ENCODE measurements at regions not wholly inside any gene's neighbourhood (a gene's known extent, or its start where the extent isn't known, plus 50 kb on each side); places are given as distances from the start of the nearest gene placed in this dataset.
A peak's percentile ranks its signal among the peaks of the same experiment; 100 is the strongest.

DNA sequence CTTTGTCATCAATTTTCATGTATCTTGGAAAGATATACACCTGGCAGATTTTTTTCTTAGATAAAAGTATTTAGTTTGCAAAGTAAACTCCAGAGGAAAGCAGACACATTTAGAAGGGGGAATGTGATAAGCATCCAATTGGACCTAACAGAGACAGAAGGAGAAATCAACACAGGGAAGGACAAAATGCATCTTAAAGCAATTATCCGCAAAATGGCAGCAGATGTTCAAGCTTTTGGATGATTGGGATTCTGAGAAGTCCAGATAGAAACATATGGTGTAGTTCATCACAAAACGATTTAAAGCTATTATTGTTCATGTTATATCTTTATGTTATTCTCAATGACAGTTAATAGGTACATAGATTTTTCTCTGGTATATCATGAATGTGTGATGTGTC, 1153.1 kb upstream of the B3GALT2 start:
- no peak for DNase-seq (ENCODE audit: low read depth)

DNA sequence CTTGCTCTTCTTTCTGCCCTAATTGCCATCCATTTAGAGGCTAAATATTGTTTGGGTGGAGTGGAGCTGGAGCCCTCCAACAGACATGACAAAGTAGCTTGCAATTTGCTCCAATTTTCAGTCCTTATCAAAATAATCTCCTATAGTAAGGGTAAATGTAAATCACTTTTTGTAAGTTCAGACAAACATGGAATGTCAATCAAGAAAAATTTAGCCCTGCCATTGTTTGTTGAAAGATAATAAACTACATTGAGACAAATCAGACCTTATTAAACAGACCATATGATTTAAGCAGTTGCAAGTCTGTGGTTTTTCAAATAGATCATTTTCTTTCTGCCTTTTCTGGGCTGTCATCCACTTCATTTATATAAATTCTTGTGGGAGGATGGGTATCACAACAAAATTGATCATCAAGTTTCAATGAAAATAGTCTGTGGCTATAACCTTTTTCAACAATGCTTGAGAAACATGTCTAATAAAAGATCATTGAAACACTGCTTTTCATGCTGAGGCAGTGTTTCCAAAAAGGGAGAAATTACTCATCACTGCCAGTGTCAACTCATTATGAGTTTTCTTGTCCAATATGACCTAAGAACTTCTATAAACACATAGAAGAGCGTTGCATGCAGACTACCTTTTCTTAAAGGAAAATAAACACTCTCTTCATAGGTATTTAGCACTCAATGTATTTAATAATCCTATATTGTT, 1152.0 kb upstream of the B3GALT2 start:
- DNase-seq (ENCODE audit: low read depth): no peak

DNA sequence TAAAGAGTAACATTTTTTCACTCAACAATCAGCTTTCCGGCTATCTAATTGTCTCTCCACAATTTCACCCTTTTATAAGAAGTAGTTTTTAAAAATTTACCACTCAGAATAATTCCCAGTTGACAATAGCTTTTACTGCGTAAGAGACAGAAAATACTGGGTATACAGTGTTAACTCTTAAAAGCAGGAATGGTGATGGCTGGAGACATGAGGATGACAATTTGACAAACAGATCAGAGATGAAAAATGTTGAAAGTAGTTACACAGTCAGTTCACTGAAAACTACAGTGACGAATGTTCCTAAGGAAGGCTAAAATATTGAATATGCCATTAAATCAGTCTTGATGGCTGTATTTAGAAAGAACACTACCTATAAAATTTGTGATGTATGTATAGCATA, 1146.8 kb upstream of the B3GALT2 start:
- DNase-seq (ENCODE audit: low read depth): no peak

DNA sequence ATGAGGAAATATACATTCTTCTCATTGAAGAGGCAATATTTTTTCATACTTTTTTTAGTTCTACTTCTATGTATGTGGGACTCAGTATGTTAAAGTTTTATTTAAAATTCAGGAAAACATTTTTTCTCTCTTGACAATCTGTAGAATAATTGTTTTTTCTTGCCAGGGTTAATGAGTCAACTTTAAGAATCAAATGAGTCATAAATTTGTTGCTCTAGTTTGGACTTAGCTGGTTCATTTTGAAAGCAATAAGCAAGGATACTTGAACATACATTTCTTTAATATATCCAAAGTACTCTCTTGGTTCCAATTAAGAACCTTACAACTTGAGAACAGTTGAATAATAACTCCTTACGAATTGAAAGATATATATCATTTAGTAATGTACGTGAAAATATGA, 1145.3 kb upstream of the B3GALT2 start:
- DNase-seq (ENCODE audit: low read depth): peak; percentile 33

- no peak for DNase-seq (ENCODE audit: low read depth)
Measured at GRCh38 chr1:194322751-194323150, 1136.3 kb upstream of the B3GALT2 start.

DNA sequence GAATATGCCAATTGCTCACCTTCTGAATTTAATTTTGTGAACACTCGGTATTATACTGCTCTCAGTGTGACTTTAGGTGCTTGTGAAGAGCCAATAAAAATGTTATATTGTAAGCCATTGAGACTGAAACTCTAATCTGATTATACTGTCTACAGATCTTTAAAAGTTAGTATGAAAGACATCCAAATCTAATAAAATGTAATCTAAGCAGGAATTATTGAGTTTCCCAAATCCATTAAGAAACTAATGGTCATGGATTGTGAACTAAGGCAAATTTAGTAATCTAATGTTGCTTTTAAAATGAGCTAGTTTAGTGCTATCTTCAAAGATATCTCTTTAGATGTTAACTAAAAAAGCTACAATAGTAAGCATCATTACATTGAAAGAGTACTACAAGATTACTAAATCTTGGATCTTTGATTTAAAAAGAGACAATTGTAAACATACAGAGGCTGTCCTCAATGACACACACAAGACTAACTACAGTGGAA, 1132.4 kb upstream of the B3GALT2 start:
- no peak for DNase-seq (ENCODE audit: low read depth)

DNA sequence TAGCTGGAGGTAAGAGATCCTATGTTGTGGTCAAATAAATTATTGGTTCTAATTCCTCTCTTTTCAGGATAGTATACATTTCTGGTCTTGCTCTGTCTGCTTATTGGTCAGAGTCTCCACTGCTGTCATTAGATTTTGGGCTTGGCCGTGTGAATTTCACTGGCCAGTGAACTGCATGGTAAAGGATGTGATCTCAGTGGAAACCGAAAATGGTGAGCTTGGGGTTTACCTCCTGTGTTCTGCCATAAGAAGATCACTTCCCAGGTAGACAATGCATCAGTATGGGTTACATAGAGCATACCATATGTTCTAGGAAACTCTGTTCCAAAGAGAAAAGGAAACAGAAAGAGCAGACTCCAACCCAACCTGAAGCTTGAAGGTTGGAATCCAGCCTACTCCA, 1123.3 kb upstream of the B3GALT2 start:
- DNase-seq (ENCODE audit: low read depth): no peak

DNA sequence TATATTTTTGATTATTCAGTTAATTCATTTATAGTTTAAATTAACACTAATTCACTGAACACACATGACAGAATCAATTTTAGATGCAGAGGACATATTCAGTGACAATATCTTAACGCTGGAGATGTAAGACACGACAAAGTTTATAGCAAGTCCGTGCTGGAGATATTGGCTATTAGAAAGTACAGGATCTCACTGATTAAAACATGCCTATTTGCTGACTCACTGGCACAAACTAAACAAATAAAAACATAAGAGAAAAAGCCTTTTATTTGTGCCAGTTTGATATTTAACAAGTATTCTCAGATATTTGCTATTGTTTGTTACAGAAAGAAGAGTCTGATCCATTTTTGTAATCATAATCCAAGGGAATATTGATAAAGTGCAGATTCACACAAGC, 1122.9 kb upstream of the B3GALT2 start:
- DNase-seq (ENCODE audit: low read depth): no peak

- no peak for DNase-seq (ENCODE audit: low read depth)
Measured at GRCh38 chr1:194300776-194301175, 1114.4 kb upstream of the B3GALT2 start.

DNA sequence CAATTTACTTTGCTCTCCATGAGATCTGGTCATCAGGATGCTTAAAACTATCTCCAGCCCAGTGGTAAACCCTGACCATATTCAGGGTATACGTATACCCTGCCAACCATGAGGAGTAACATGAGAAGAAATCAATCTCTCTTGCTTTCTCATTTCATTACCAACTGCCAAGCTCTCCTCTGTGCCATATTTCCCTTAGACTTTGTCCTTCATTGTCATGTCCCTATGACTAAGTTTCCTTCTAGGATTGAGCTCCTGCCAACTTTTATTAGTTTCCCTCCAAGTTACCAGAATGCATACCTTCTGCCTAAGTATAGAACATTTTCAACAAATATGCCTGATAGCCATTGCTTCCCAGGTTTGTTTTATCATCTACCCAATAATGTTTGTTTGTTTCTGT, 1113.9 kb upstream of the B3GALT2 start:
- DNase-seq (ENCODE audit: low read depth): no peak

DNA sequence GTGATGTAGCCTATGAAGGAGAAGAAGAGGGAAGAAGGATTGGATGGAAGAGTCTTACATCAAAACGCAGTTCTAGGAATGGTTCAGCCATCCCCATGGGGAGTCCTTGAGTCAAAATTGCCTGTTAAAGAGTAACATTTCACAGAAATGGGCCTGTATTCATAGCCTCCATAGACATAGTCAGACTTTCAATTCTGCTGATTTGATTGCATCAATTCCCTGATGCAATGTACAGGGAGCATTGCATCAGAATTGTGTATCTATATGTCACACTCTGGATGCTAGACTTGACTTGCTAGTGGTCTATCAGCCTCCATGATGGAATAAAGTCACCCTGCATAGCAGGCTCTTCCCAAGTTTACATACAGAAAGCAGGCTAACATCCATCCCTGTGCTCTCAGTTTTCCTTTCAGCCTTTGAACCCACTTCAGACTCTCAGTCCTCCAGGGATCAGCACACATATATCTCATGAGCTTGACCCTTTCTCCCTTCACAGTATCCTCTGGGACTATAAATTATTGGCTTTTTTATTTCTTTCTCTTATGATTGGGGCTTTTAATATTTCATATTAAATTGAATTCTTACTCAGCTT, 1111.7 kb upstream of the B3GALT2 start:
- peak; percentile 7 for DNase-seq (ENCODE audit: low read depth)

DNA sequence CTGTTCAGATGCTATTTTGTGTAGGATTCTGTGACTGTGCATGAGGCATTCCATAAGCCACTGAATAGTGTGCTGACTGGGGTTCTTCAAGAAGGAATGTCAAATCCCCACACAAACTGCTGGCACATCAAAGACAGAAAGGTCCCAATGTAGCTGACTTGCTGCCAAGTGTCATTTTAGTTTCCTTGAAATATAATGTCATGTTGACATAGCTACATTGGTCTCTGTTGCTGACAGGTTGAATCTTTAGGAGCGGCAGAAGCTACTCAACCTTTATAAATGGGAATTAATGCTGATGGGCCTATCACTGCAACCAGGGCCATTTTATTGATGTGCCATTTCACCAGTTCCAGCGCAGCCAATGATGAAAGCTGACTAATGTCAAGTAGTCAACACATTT, 1110.7 kb upstream of the B3GALT2 start:
- no peak for DNase-seq (ENCODE audit: low read depth)

- DNase-seq (ENCODE audit: low read depth): no peak
Measured at GRCh38 chr1:194296201-194296600, 1109.8 kb upstream of the B3GALT2 start.

- DNase-seq (ENCODE audit: low read depth): peak; percentile 57
Measured at GRCh38 chr1:194295685-194296084, 1109.3 kb upstream of the B3GALT2 start.

GRCh38 chr1:194293851-194294405, 1107.5 kb upstream of the B3GALT2 start:
- no peak for DNase-seq (ENCODE audit: low read depth)

DNA sequence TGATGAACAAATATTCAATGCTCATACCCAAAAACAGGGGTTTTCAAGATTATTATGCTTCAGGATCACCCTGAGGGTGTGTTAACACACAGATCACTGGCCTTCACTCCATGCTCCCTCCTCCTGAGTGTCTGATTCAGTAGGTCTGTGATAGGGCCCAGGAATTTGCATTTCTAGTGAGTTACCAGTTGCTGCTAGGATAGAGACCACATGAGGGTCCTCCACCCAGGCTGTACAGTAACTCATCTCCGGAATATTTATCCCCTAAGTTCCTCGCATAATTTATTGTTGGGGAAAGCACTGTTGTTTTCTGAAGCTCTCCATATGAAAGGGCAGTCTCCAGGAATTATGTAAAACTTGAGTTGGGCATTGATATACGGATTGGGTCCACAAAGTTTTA, 1106.6 kb upstream of the B3GALT2 start:
- no peak for DNase-seq (ENCODE audit: low read depth)

- DNase-seq (ENCODE audit: low read depth): no peak
Measured at GRCh38 chr1:194289569-194290266, 1103.3 kb upstream of the B3GALT2 start.

DNA sequence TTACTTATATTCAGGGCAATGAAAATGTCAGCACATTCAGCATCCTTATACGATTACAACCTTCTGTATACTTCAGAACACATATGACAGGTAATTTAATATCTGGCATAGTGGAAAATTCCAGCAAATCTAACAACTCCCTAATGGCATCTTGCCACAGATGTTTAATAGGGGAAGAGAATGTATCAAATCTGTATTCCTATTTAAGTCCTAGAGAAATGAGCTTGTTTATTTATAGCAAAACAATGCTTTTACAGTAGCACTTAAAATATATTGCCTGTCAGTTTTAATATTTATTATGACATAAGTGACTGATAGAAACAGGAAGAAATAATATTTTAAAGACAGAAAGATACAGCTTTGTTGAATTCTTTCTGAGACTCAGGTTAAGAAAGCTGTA, 1101.8 kb upstream of the B3GALT2 start:
- no peak for DNase-seq (ENCODE audit: low read depth)

GRCh38 chr1:194281376-194281775, 1095.0 kb upstream of the B3GALT2 start:
- no peak for DNase-seq (ENCODE audit: low read depth)

DNA sequence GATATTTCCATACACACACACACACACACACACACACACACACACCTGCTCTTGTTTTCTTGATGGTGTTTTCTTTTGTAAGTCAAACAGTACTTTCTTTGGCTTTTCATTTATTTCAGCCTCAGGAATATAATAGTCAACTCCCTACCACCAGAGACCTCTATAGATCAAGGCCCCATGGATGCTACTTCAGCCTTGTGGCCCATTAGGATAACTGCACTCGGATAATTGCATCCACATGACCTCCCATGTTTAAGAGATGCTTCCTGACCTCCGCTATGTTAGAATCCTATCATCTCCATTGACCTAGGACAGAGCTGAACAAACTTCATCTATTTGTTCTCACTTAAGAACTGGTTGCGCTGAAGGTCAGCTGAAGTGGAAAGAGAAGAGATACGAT, 1094.0 kb upstream of the B3GALT2 start:
- DNase-seq (ENCODE audit: low read depth): no peak

GRCh38 chr1:194279975-194280374, 1093.6 kb upstream of the B3GALT2 start:
- DNase-seq (ENCODE audit: low read depth): no peak

DNA sequence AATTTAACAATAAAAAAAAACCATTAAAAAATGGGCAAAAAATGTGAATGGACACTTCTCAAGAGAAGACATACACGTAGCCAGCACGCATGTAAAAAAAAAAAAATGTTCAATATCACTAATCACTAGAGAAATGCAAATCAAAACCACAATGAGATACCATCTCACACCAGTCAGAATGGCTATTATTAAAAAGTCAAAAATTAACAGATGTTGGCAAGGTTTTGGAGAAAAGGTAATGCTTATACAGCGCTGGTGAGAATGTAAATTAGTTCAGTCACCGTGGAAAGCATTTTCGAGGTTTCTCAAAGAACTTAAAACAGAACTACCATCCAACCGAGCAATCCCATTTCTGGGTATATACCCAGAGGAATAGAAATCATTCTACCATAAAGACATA, 1091.5 kb upstream of the B3GALT2 start:
- no peak for DNase-seq (ENCODE audit: low read depth)

- DNase-seq (ENCODE audit: low read depth): peak; percentile 22
Measured at GRCh38 chr1:194273660-194274059, 1087.2 kb upstream of the B3GALT2 start.
